ENCODE measurements at regions not wholly inside any gene's neighbourhood (a gene's known extent, or its start where the extent isn't known, plus 50 kb on each side); places are given as distances from the start of the nearest gene placed in this dataset.

DNA sequence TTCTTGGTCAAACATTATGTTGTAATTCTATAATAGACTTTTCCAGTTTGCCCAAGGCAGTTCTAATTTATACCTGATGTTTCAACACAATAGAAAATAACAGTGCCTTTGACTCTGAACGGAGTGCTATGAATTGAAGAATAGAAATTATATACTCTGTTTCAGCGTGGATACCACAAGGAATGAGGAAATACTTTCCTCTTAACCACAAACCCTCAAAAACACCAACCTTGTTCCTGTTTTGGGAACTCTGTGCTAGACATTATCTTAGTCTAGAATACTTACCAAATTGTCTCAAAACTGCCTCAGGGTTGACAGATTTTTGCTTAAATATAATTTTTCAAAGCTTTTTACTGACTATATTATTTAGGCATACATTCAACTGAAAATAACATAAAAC, 1629.3 kb downstream of the MRPL39 start:
- Histone ChIP-seq H3K36me3 (ENCODE audit: insufficient read depth) (no peaks in the 10 kb centered on the region), H3F3A (replicated peaks; ENCODE audit: low read depth) (no peaks in the 10 kb centered on the region), H3K27ac (ENCODE audit: low read depth) (no peak overlapping the region), H4K20me1 (replicated peaks; ENCODE audit: insufficient read depth) (no peaks in the 10 kb centered on the region), H3K9me2 (ENCODE audit: insufficient read depth) (no peaks in the 10 kb centered on the region), H3K4me1 (ENCODE audit: insufficient read depth) (no peaks in the 10 kb centered on the region), H2AFZ (no peak overlapping the region), H3K4me3 (no peak overlapping the region), H3K27me3 (ENCODE audit: insufficient read depth) (no peaks in the 10 kb centered on the region), H3K4me2 (no peak overlapping the region), H3K79me2 (replicated peaks; ENCODE audit: insufficient read depth) (no peaks in the 10 kb centered on the region)
- Mint-ChIP-seq H3K27ac (no peak overlapping the region), H3K9me3 (peaks cover 62% of the 10 kb centered on the region), H3K4me1 (no peaks in the 10 kb centered on the region), H3K4me3 (no peak overlapping the region), H3K27me3 (ENCODE audit: insufficient read depth, low read depth, poor library complexity) (peaks cover 2% of the 10 kb centered on the region), H3K36me3 (ENCODE audit: low read depth) (peaks cover 14% of the 10 kb centered on the region; the same call in 2 of the 3 replicates)
- DNase-seq (ENCODE audit: low spot score) (no peak), ATAC-seq (no peak)
- no peak for TF ChIP-seq ZNF462 (CRISPR knock-in tag; IDR thresholded peaks at IDR 0.05)
- TF ChIP-seq ZNF331 (CRISPR knock-in tag; IDR thresholded peaks at IDR 0.05; ENCODE audit: low read depth) = no peak
- no peak for TF ChIP-seq CREB1 (CRISPR knock-in tag; IDR thresholded peaks at IDR 0.05; ENCODE audit: low read depth)
- no peak for TF ChIP-seq NANOG (IDR thresholded peaks at IDR 0.05; ENCODE audit: borderline replicate concordance)
- TF ChIP-seq POLR2AphosphoS5 (IDR thresholded peaks at IDR 0.05; ENCODE audit: low read depth) = no peak

Measured in GM23338 (cell line).